K562 (cell line): ENCODE measurements at regions not wholly inside any gene's neighbourhood (a gene's known extent, or its start where the extent isn't known, plus 50 kb on each side); places are given as distances from the start of the nearest gene placed in this dataset.

Experiments
- CTCF ChIP-seq, 3 experiments: IDR thresholded peaks in 2 of 3; conservative IDR thresholded peaks in 1 of 3; 2 replicates each; pipeline ENCODE4 v1.5.1; 2011 to 2012; ENCODE audit warnings: low read length in 3 of 3, mild to moderate bottlenecking in 3 of 3, control low read depth in 2 of 3, improper control_type of control experiment in 1 of 3, inconsistent platforms in 1 of 3, low read depth in 1 of 3, mixed read lengths in 1 of 3, moderate library complexity in 1 of 3; ENCODE audit not compliant: insufficient read depth in 2 of 3
- MAFF ChIP-seq: IDR thresholded peaks from 2 replicates; pipeline ENCODE4 v1.6.1; 2012; ENCODE audit warnings: low read length, improper control_type of control experiment
- PKNOX1 ChIP-seq: fragments of 450-650 bp; IDR thresholded peaks from 2 replicates; pipeline ENCODE4 v1.6.1; 2016

GRCh38 chr12:22808860-22809259 lies 183.9 kb downstream of the ETNK1 start:
- TF ChIP-seq CTCF (IDR thresholded peaks at IDR 0.05 in 2 of 3, conservative IDR thresholded peaks at IDR 0.05 in 1 of 3; ENCODE audit: insufficient read depth in 2 of 3, low read depth in 1 of 3, low read length in 3 of 3) (no peak), MAFF (no peak), PKNOX1 (no peak)
